Activated naive CD8-positive, alpha-beta T cell treated with anti-CD3 and anti-CD28 coated beads for 36 hours (primary cell): ENCODE measurements at regions not wholly inside any gene's neighbourhood (a gene's known extent, or its start where the extent isn't known, plus 50 kb on each side); places are given as distances from the start of the nearest gene placed in this dataset.

Experiments
- DNase-seq: peaks from one replicate; pipeline ENCODE4 v3.0.0; 2021
- H3K27ac Mint-ChIP-seq: one replicate; pipeline ENCODE4 v1.8.0; 2022; ENCODE audit warnings: mild to moderate bottlenecking, moderate library complexity, mixed read lengths
- H3K27me3 Mint-ChIP-seq: one replicate; pipeline ENCODE4 v1.8.0; 2022; ENCODE audit warnings: mild to moderate bottlenecking, mixed read lengths
- H3K36me3 Mint-ChIP-seq: one replicate; pipeline ENCODE4 v1.8.0; 2021; ENCODE audit warnings: mild to moderate bottlenecking, mixed read lengths
- H3K4me1 Mint-ChIP-seq: one replicate; pipeline ENCODE4 v1.8.0; 2021; ENCODE audit warnings: mixed read lengths
- H3K4me3 Mint-ChIP-seq: one replicate; pipeline ENCODE4 v1.8.0; 2022; ENCODE audit warnings: mild to moderate bottlenecking, moderate library complexity, mixed read lengths
- H3K9me3 Mint-ChIP-seq: one replicate; pipeline ENCODE4 v1.8.0; 2022; ENCODE audit warnings: mixed read lengths

DNA sequence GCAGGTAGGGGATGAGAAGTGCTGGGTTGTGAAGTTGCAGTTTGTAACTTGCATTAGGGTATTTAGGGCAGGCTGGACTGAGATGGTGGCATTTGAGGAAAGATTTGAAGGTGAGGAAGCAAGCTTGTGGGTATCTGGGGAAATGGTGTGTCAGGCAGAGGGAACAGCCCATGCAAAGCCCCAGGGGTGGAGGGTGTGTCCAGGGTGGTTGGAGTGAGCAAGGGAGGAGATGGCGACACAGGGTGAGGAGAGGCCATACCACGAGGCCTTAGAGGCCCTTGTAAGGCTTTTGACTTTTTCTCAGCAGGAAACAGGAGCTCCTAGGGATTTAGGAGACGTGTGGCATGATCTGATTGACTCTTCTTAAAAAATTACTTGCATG, 136.9 kb downstream of the NUAK1 start:
- no peak overlapping the region for H3K27ac Mint-ChIP-seq

DNA sequence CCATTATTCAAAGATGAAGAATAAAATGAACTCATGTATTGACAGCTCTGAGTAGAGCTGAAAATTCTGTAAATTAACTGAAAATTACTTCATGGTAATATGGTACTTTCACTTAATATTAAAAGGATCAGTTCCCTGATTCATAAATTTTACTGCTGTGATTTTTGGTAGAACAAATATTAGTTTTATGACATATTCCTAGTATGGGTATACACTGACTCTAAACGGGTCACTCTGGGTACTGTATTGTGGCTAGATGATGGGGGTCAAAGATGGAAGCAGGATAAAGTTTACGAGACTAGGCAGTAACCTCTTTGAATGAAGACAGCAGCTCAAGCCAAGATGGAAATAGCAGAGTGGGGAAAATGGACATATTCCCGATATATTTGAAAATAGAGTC, 135.5 kb downstream of the NUAK1 start:
- H3K27ac Mint-ChIP-seq, result no peak overlapping the region
- H3K4me3 Mint-ChIP-seq, result no peak overlapping the region
- no peaks in the 10 kb centered on the region for H3K36me3 Mint-ChIP-seq
- H3K9me3 Mint-ChIP-seq, result peaks cover 3% of the 10 kb centered on the region
- H3K4me1 Mint-ChIP-seq, result no peaks in the 10 kb centered on the region
- DNase-seq, result no peak
- H3K27me3 Mint-ChIP-seq, result peaks cover 12% of the 10 kb centered on the region

More for the DNA sequence above, 136.9 kb downstream of the NUAK1 start:
- DNase-seq, result no peak
- Mint-ChIP-seq H3K36me3 (no peaks in the 10 kb centered on the region), H3K4me3 (no peak overlapping the region), H3K9me3 (peaks cover 4% of the 10 kb centered on the region), H3K27me3 (peaks cover 8% of the 10 kb centered on the region), H3K4me1 (no peaks in the 10 kb centered on the region)

DNA sequence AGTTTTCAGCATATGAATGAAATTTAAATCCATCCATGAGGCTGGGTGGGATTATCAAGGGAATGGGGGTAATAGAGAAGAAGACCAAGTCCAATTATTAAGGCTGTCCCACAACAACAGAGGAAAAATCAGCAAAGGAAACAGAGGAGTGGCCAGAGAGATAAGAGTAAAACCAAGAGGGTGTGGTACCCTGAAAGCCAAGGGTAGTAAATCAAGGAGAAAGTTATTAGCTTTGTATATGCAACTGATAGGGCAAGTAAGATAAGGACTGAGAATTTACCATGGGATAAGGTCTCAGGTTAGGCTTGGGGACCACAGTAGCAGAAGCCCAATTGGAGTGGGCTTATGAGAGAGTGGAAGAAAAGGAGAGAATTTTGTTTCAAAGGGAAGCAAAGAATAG, 134.5 kb downstream of the NUAK1 start:
- no peaks in the 10 kb centered on the region for H3K36me3 Mint-ChIP-seq
- no peak for DNase-seq
- no peak overlapping the region for H3K27ac Mint-ChIP-seq
- peaks cover 12% of the 10 kb centered on the region for H3K27me3 Mint-ChIP-seq
- no peak overlapping the region for H3K4me3 Mint-ChIP-seq
- H3K4me1 Mint-ChIP-seq, result no peaks in the 10 kb centered on the region
- peaks cover 3% of the 10 kb centered on the region for H3K9me3 Mint-ChIP-seq

DNA sequence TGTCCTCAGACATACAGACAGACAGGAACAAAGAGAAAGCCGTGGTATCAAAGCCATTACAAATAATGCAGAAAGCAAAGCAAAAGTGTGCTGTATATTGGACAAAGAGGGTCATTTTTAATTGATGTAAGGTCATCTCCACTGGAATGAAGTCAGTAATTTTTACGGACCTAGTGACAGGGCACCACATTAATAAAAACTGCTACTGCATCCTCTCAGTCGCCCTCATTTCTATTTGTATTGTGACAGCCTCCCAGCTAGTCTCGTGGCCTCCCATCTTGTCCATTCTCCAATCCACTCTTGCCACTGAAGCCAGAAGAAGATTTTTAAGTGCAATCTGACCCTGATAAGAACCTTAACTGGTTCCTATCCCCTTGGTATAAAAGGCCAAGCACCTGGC, 132.4 kb downstream of the NUAK1 start:
- H3K27ac Mint-ChIP-seq, result no peak overlapping the region
- peaks cover 3% of the 10 kb centered on the region for H3K9me3 Mint-ChIP-seq
- H3K27me3 Mint-ChIP-seq, result peaks cover 11% of the 10 kb centered on the region
- no peaks in the 10 kb centered on the region for H3K4me1 Mint-ChIP-seq
- H3K36me3 Mint-ChIP-seq, result no peaks in the 10 kb centered on the region
- DNase-seq, result no peak
- no peak overlapping the region for H3K4me3 Mint-ChIP-seq

DNA sequence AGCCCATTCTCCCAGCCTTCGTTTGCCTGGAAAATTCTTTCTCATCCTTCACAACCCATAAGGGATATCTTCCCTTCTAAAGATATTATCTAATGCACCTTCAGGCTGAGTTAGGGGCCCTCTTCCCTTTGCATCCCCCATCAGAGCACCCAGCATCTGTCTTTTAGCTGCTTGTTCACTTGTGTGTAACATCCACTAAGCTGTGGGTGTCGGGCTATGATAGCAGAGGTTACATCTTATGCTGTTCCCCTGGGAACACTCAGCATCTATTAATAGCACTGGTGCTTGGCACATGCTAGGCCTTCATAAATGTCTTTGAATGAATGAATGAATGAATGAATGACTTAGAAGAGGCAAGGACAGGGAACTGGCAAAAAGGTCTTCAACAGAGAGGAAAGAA, 131.8 kb downstream of the NUAK1 start:
- H3K4me1 Mint-ChIP-seq, result no peaks in the 10 kb centered on the region
- H3K4me3 Mint-ChIP-seq, result no peak overlapping the region
- H3K36me3 Mint-ChIP-seq, result no peaks in the 10 kb centered on the region
- no peak for DNase-seq
- peaks cover 3% of the 10 kb centered on the region for H3K9me3 Mint-ChIP-seq
- peaks cover 8% of the 10 kb centered on the region for H3K27me3 Mint-ChIP-seq
- H3K27ac Mint-ChIP-seq, result no peak overlapping the region

DNA sequence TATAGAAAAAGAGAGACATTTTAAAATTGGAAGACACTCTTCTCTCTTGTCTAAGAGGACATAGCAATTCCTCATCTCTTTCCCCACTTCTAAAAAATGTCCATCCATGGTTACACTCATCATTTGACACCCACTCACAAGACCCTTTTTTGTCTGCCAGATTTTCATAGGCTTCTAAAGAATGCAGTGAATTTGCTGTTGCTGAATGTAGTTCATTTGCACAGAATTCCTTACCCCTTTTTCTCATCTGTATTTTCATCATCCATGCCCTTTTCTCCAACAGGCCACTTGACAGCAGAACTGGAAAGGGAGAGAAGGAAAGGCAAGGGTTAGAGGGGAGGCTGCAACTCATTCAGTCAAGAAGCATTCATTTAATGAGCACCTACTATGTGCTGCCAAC, 128.0 kb downstream of the NUAK1 start:
- Mint-ChIP-seq H3K9me3 (no peaks in the 10 kb centered on the region), H3K4me3 (no peak overlapping the region), H3K36me3 (no peaks in the 10 kb centered on the region), H3K27me3 (peaks cover 8% of the 10 kb centered on the region), H3K4me1 (no peaks in the 10 kb centered on the region), H3K27ac (no peak overlapping the region)
- no peak for DNase-seq
